PC-3 (cell line): ENCODE measurements at regions not wholly inside any gene's neighbourhood (a gene's known extent, or its start where the extent isn't known, plus 50 kb on each side); places are given as distances from the start of the nearest gene placed in this dataset.

Experiments
- ATAC-seq: fragments of 200-7000 bp; cut with Tn5 transposase; 2 replicates; pipeline ENCODE4 v1.9.1; 2020; ENCODE audit warnings: mild to moderate bottlenecking, moderate library complexity
- BruUV-seq: library from RNA; stranded (reverse); fragments of 400-500 nt; replicated peaks from 2 replicates; lab custom pipeline; 2021; lab: Mats Ljungman, UMichigan
- CTCF ChIA-PET: fragments of 300-600 bp; sonication (Branson Sonifier 250); formaldehyde crosslinking; loops from one replicate; lab custom pipeline; 2022; ENCODE audit warnings: antibody characterized with exemption; lab: Charles Lee
- POLR2A ChIA-PET: fragments of 300-600 bp; sonication (Branson Sonifier 250); formaldehyde crosslinking; loops from one replicate; lab custom pipeline; 2022; ENCODE audit warnings: antibody characterized with exemption; ENCODE audit not compliant: unreplicated experiment; lab: Charles Lee
- DNase-seq: peaks from one replicate; pipeline ENCODE4 v3.0.0-alpha.2; 2015
- H2AFZ ChIP-seq: fragments of 300-600 bp; sonication (generic); 2 replicates; pipeline ENCODE4 v1.6.0; 2016; ENCODE audit warnings: antibody characterized with exemption, low read length
- H3F3A ChIP-seq: fragments of 300-600 bp; sonication (generic); one replicate; pipeline ENCODE4 v1.6.0; 2017; ENCODE audit warnings: antibody characterized with exemption, low read length, control low read depth, mild to moderate bottlenecking; ENCODE audit not compliant: unreplicated experiment
- H3K27ac ChIP-seq: fragments of 300-600 bp; sonication (generic); 2 replicates; pipeline ENCODE4 v1.5.1; 2016; ENCODE audit warnings: mild to moderate bottlenecking, low read length
- H3K27me3 ChIP-seq: fragments of 300-600 bp; sonication (generic); 2 replicates; pipeline ENCODE4 v1.6.1; 2016; ENCODE audit warnings: low read length, mixed read lengths
- H3K36me3 ChIP-seq: fragments of 300-600 bp; sonication (generic); 2 replicates; pipeline ENCODE4 v1.6.1; 2016; ENCODE audit warnings: low read depth, mixed run types, low read length, mixed read lengths
- H3K4me1 ChIP-seq: fragments of 300-600 bp; sonication (generic); 2 replicates; pipeline ENCODE4 v1.5.1; 2016; ENCODE audit warnings: low read length; ENCODE audit not compliant: insufficient read depth
- H3K4me2 ChIP-seq: fragments of 300-600 bp; sonication (generic); 2 replicates; pipeline ENCODE4 v1.6.0; 2016; ENCODE audit warnings: low read length
- H3K4me3 ChIP-seq: fragments of 300-600 bp; sonication (generic); 2 replicates; pipeline ENCODE4 v1.5.1; 2016; ENCODE audit warnings: mild to moderate bottlenecking, low read length, mixed read lengths
- H3K79me2 ChIP-seq: fragments of 300-600 bp; sonication (generic); 2 replicates; pipeline ENCODE4 v1.6.1; 2017; ENCODE audit warnings: low read length, mixed read lengths
- H3K9ac ChIP-seq: fragments of 300-600 bp; sonication (generic); 2 replicates; pipeline ENCODE4 v1.6.0; 2016; ENCODE audit warnings: mild to moderate bottlenecking, low read length
- H3K9me2 ChIP-seq: fragments of 300-600 bp; sonication (generic); replicated peaks from 2 replicates; pipeline ENCODE4 v1.6.1; 2016; ENCODE audit warnings: mixed run types, low read length, mixed read lengths
- H3K9me3 ChIP-seq: fragments of 300-600 bp; sonication (generic); 2 replicates; pipeline ENCODE4 v1.6.1; 2016; ENCODE audit warnings: low read length, mixed read lengths
- H4K20me1 ChIP-seq: fragments of 300-600 bp; sonication (generic); 2 replicates; pipeline ENCODE4 v1.6.1; 2016; ENCODE audit warnings: low read length, mixed read lengths
- CTCF ChIP-seq: fragments of 300-600 bp; sonication (generic); conservative IDR thresholded peaks from 2 replicates; pipeline ENCODE4 v1.5.1; 2017; ENCODE audit warnings: antibody characterized with exemption, low read depth, mild to moderate bottlenecking, low read length
- EZH2 ChIP-seq: fragments of 300-600 bp; sonication (generic); IDR thresholded peaks from one replicate; pipeline ENCODE4 v1.6.1; 2017; ENCODE audit warnings: antibody characterized with exemption, mild to moderate bottlenecking, low read length; ENCODE audit not compliant: unreplicated experiment
- EZH2phosphoT487 ChIP-seq: fragments of 300-600 bp; sonication (generic); IDR thresholded peaks from 2 replicates; pipeline ENCODE4 v1.6.1; 2018; ENCODE audit warnings: mild to moderate bottlenecking, antibody characterized with exemption, low read length, borderline replicate concordance
- intact Hi-C: fragments of 100-400 bp; cut with micrococcal nuclease; formaldehyde crosslinking; loops from 2 replicates; pipeline ENCODE4 v1.9.0; 2023

- BruUV-seq, result no TSS peak
- H3K9me2 ChIP-seq, result no peaks in the 10 kb centered on the region
- no peaks in the 10 kb centered on the region for H3K79me2 ChIP-seq
- H3K9me3 ChIP-seq, result no peaks in the 10 kb centered on the region
- no peak overlapping the region for H3K9ac ChIP-seq
- no peak overlapping the region for H3K4me2 ChIP-seq
- no peaks in the 10 kb centered on the region for H3F3A ChIP-seq
- H3K4me3 ChIP-seq, result no peak overlapping the region
- no peak for TF ChIP-seq EZH2phosphoT487
- TF ChIP-seq EZH2, result no peak
- TF ChIP-seq CTCF, result no peak
- ChIA-PET CTCF (no interaction called here), POLR2A (interaction anchor here (0.6 kb wide), 1 partner anchor 146 kb away, joined by 4 read pairs; no protein-coding TSS in a partner anchor)
- intact Hi-C loops, result no loop called here
- no peak overlapping the region for H2AFZ ChIP-seq
- H3K4me1 ChIP-seq, result no peaks in the 10 kb centered on the region
- H4K20me1 ChIP-seq, result no peaks in the 10 kb centered on the region
- H3K27ac ChIP-seq, result no peak overlapping the region
- no peaks in the 10 kb centered on the region for H3K36me3 ChIP-seq
- DNase-seq, result no peak
- no peak for ATAC-seq
- H3K27me3 ChIP-seq, result peaks cover 17% of the 10 kb centered on the region
Observed at GRCh38 chr9:96150324-96151227, 151.4 kb downstream of the HSD17B3 start.

- Histone ChIP-seq H3K36me3 (no peaks in the 10 kb centered on the region), H3K9me2 (no peaks in the 10 kb centered on the region), H3F3A (no peaks in the 10 kb centered on the region), H2AFZ (no peak overlapping the region), H3K4me3 (no peak overlapping the region), H3K4me1 (no peaks in the 10 kb centered on the region), H3K79me2 (no peaks in the 10 kb centered on the region), H3K27me3 (peaks cover 17% of the 10 kb centered on the region), H4K20me1 (no peaks in the 10 kb centered on the region), H3K4me2 (no peak overlapping the region), H3K9ac (no peak overlapping the region), H3K9me3 (no peaks in the 10 kb centered on the region), H3K27ac (no peak overlapping the region)
- ChIA-PET POLR2A (interaction anchor here (0.6 kb wide), 1 partner anchor 147 kb away, joined by 4 read pairs; no protein-coding TSS in a partner anchor), CTCF (no interaction called here)
- no peak for DNase-seq
- no TSS peak for BruUV-seq
- intact Hi-C loops, result no loop called here
- TF ChIP-seq EZH2 (no peak), EZH2phosphoT487 (no peak), CTCF (no peak)
- no peak for ATAC-seq
Observed at GRCh38 chr9:96149533-96150280, 152.3 kb downstream of the HSD17B3 start.
